GM18526 (cell line): ENCODE measurements at regions not wholly inside any gene's neighbourhood (a gene's known extent, or its start where the extent isn't known, plus 50 kb on each side); places are given as distances from the start of the nearest gene placed in this dataset.

Experiments used
- POLR2A ChIP-seq: IDR thresholded peaks from 3 replicates; pipeline ENCODE4 v1.6.1; 2011; ENCODE audit not compliant: insufficient read length; ENCODE audit errors: extremely low read depth

DNA sequence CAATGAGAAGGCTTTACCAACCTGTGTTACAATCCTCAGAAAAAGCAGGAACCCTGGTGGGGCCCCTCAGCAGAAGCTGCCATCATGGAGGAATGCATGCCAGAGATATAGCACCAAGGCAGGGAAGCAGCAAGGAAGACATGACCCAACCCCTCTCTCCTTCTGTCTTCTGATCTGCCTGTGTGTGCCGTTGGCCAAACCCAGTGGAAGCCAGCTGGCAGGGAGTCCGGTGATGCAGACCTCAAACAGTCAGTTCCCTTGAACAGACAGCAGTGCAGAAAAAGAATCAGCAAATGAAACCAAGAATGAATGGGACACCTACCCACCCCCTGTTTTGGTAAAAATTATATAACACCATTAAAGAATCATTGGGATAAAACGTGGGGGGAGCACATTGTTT lies 234.2 kb downstream of the ZNF608 start:
- no peak for TF ChIP-seq POLR2A

DNA sequence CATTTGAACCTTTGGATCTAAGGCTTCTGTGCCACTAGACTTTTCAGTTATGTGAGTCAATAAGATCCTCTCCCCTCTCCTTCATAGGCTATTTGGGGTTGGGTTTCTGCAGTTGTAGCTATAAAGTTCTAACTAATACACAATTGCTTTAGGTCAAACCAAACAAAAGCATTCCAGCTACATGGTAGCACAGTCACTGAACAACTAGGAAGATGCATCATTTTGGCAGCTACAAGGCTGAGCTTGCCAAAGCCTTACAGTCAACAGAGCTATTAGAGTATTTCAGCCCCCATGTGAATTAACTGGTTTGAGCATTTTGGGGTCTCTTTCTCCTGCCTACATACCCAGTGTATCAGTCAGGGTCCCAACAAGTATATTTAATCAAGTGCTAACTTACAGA lies 234.6 kb downstream of the ZNF608 start:
- no peak for TF ChIP-seq POLR2A

DNA sequence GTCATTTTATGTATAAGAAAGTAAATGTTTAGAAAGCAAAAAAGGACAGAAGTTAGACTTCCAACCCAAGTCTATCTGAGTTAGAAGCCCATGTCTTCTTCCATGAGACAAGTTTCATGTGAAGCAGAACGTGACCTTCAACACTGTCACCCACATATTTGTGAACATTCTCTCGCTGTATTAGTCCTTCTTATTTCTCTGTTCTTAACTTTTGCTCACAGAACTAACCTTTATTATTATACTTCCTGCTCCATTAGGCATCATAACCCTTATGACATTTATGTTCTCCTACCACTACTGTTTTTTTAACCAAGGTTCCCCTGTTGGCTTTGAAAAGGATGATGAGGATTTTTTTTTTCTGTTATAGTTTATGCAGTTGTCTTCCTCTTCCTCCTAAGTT lies 238.8 kb downstream of the ZNF608 start:
- TF ChIP-seq POLR2A = no peak

DNA sequence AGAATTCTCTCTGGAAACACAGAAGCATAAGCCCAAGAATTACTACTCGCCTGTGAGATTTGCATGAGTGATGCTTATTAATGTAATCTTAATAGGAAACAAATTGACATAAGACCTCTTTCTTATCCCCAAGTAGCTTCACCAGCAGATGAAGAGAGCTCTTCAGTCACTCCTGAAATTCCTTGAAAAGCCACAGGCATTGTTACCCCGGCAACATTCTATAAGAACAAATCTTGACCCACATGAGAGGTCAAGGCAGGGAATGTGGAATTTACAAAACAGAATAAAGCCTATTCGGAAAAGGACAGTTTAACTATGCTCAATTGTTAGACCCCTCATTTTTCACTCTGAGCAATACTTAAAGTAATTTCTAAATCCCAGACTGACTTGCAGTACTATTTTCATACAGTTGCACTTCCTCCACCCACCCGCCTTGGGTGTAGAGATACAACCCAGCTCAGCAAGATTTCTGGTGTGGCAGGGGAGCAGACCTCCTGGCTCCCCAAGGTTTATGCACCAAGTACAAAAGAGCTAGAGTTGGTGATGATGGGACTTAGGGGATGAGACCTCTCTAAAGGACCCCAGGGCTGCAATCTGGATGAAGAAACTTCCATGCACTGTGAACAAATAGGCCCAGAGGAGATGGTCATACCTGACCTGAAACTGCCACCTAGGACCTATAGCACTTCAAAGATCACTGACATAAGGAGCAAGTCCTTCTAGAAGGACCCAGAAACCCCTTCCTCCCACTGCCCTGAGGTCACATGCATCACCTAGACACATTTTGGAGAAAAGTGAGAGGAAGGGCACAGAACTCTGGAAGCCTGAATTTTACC lies 242.1 kb downstream of the ZNF608 start:
- TF ChIP-seq POLR2A = no peak

DNA sequence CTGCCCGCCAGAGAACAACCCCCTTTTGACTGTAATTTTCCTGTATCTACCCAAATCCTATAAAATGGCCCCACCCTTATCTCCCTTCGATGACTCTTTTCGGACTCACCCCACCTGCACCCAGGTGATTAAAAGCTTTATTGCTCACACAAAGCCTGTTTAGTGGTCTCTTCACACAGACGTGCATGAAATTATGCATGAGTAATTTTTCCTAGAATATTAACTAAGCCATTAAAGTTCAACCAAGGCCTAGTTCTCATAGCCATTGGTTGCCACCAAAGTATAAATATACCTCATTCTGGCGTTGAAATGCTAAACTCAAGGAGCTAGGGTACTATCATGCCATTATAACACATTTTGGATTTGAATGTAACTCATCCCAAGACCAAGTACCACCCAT lies 243.9 kb downstream of the ZNF608 start:
- no peak for TF ChIP-seq POLR2A

DNA sequence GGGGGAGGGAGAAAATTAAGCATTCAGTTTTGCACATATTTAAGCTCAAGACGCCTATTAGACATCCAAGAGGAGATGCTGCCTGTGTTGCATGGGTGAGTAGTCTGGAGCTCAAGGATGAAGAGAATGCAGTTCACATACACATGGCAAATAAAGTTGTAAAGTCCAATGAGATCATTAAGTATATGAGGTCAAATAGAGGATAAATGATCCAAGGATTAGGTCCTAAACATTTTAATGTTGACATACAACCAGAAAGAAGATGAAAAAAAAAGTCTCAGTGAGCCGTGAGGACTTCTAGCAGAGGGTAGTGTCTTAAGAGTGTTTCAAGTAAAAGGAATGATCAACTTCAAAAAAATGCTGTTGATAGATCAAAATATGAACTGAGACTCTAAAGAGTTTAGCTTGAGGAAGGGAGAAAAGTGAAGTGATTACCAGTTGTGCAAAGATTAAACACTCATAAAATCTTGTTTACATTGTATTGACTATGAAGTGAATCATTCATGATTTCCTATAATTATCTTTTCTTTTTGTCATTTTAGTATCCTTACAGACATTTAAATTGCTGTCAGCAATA lies 251.8 kb downstream of the ZNF608 start:
- TF ChIP-seq POLR2A = no peak

DNA sequence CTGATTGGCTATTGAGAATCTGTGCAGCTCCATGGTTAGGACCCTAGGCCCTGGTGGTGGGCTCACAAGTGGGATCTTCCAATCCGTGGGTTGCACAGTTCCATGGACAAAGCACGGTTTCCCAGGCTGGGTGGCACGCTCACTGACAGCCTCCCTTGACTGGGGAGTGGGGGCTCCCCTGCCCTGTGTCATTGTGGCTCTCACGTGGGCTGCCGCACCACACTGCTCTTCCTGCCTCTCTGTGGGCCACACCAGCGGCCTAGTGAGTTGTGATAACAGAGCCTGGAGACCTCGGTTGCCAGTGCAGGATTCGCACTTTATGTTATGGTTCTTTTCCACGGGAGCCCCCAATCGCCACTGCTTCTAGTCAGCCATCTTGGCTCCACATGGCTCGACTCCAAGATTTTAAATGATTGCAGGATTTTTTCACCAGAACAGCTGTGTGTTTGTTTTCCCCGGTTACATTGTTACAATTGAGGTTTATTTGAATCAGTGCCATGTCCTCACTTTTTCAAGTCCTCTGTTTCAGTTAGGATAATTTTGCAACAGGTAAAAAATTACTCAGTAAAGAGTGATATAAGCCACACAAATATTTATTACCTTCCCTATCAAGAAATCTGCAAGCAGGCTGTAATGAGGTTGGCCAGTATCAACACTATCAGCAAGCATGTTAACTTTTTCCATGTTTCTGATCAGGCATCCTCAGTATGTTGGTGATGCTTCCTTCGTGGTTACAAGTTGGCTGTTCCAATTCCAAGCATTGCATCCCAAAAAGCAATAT lies 253.8 kb downstream of the ZNF608 start:
- TF ChIP-seq POLR2A = no peak

DNA sequence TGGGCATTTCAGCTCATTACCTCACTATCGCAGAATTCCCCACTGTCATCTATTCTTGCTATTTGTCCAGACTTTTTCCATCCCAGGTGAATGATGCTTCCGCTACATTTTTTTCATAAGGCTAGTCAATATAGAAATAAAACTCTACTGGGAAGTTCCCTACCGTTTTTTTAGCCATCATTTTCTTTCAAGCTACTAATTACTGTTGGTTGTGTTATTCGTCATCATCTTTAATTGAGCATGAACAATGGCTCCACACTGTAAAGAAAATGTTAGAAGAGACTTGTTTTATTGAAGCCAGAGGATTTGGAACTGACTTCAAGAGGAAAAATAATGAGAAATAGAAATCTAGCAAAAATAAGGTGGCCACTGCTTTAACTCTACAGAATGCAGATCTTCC lies 265.0 kb downstream of the ZNF608 start:
- no peak for TF ChIP-seq POLR2A

DNA sequence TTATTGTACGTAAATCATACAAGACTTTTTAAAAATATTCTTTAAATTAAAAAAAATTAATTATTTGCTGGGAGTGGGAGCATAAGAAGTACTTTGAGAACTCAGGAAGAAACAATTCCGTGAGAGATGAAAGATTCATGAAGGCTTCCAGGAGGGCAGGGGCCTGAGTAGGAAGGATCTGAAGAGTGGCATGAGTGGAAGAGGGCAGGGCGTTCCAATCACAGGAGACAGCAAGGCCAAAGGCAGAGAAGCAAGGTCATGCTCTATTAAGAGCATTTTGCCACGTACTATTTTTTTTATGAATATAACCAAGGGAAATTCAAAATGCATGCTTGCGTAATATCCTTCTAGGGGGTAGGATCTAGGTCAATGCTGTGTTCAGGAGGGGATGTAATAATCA lies 265.5 kb downstream of the ZNF608 start:
- no peak for TF ChIP-seq POLR2A

DNA sequence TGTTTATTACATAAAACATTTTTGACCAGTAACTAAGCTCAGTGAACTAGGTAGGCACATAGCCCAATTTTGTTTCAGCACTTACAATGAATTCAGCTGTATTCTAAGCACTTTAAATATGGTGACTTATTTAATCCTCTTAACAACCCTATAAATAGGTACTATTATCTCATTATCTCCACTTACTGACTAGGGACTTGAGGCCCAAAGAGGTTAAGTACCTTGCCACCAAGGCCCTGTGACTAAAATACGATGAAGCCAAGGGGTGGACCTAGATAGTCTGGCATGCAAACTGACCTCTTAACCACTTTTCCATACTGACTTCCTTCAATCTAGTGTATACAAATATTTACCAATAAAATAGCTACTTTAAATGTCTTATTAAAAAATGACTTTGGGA lies 266.4 kb downstream of the ZNF608 start:
- TF ChIP-seq POLR2A = no peak

DNA sequence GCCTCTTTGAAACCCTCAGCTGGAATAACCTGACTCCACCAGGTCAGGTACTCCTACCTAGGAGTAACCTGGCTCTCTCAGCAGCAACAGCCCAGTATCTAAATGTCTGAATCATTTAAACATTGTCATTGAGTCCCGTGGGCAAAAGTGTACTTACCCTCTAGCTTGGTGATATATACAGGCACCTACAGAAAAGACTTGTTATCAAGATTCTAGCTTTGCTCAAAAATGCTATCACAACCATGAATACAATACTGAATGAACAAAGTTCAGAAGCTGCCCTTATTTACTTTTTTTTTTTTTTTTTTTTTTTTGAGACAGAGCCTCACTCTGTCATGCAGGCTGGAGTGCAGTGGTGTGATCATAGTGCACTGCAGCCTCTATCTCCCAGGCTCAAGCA lies 268.2 kb downstream of the ZNF608 start:
- TF ChIP-seq POLR2A = no peak

DNA sequence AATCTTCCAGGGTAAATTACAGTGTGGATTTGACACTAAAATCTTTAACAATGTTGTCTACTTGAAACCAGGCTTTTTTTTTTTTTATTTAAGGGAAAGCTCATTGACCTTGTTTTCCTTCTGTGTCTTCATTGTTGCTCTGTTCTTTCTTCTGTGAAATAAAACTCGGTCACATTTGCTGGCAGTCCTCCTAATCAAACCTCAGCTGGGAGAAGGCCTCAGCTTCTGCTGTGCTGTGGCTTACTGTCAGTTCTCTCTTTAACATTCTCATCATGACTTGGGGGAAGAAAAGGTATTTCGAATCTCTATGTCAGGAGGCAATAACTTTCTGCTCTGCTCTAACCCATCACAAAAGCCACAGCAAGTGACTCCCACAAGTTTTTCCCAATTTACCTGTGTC lies 268.9 kb downstream of the ZNF608 start:
- no peak for TF ChIP-seq POLR2A

DNA sequence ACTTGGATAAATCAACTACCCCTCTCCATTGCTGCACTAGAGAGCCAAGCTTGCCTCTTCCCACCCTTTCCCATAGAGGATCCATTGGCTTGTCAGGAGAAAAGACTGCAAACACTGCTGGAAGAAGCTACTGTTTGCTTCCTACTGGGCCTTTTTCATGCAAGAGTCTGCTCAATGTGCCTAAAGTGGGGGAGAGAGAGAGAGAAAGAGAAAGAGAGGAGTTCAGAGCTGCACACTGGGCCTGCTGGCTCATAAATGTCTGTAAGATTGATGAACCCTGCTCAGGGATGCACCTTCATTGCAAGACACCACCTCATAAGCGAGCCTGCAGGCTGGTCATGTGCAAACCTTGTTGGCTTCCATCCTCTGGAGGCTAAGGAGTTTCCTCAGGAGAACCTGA lies 269.4 kb downstream of the ZNF608 start:
- TF ChIP-seq POLR2A = no peak

DNA sequence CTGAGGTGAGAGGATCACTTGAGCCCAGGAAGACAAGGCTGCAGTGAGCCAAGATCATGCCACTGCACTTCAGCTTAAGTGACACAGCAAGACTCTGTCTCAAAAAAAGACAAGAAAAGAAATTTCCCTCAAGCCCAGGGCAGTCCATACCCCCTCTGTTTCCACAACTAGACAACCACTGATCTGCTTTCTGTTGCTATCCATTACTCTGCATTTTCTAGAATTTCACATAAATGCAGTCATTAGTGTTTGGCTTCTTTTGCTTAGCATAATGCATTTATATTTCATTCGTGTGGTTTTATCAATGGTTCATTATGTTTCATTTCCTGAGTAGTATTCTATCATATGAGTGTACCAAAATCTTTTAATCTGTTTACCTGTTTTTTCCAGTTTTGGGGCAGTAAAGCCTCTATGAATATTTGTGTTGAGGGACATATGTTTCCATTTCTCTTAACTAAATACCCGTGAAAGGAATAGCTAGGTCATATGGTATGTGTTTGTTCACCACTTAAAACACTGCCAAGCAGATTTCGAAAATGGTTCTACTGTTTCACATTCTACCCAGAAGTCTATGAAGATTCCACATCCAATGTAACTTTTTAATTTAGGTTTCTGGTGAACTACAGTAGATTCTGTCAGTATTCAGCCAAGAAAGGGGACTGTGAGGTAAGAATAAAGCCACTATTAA lies 271.8 kb downstream of the ZNF608 start:
- no peak for TF ChIP-seq POLR2A

DNA sequence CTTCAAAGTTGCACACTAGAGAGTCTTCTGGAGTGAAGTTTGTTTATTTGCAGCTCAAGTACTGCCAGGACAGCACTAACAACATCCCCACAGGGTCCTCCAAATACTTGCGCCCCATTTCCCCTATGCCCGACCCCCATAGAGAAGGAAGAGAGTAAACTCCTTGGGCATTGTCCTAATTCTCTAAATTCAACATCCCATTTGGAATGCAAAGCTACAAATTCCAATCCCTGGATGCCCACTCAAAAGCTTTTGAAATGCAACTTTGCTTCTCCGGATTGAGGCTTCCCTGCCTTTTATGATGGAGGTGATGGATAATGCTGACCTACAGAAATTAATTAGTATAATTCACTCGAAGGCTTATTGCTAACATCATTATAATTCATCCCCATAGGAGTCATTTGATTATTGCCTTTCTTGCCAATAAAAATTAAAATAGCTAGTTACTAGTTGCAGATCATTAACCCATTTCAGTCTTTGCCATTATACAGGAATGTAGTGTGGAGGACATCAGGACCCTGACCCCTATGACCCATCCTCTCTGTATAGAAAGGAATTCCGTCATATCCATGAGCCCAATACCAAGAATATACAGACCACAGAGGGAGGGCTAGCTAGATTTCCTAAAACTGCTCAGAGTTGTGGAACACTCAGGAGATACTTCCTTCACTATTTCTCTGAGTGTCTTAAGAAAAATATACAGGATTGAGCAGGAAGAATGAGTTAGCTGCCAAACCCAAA lies 277.6 kb downstream of the ZNF608 start:
- TF ChIP-seq POLR2A = no peak
